GM12878 (cell line): ENCODE measurements at regions not wholly inside any gene's neighbourhood (a gene's known extent, or its start where the extent isn't known, plus 50 kb on each side); places are given as distances from the start of the nearest gene placed in this dataset.

ENCODE experiments used
- ATAC-seq: fragments of 200-7000 bp; cut with Tn5 transposase; 3 replicates; pipeline ENCODE4 v1.9.1; 2020; ENCODE audit warnings: mild to moderate bottlenecking, moderate library complexity
- BruUV-seq: library from RNA; stranded (reverse); fragments of 400-500 nt; replicated peaks from 2 replicates; lab custom pipeline; 2021; lab: Mats Ljungman, UMichigan
- CTCF ChIA-PET: fragments of 300-600 bp; sonication (Branson Sonifier 250); formaldehyde crosslinking; extraction: SDS; loops from one replicate; lab custom pipeline; 2021; ENCODE audit warnings: inconsistent platforms; lab: Yijun Ruan, JAX
- POLR2A ChIA-PET: fragments of 350-600 bp; formaldehyde crosslinking; extraction: SDS; loops from one replicate; lab custom pipeline; 2021; ENCODE audit warnings: inconsistent platforms; lab: Charles Lee
- RAD21 ChIA-PET: fragments of 300-600 bp; sonication (Branson Sonifier 250); formaldehyde crosslinking; loops from one replicate; lab custom pipeline; 2023; ENCODE audit warnings: antibody characterized with exemption; ENCODE audit not compliant: unreplicated experiment; lab: Charles Lee
- SMC1A ChIA-PET: fragments of 300-600 bp; sonication (Branson Sonifier 250); formaldehyde crosslinking; loops from one replicate; lab custom pipeline; 2023; ENCODE audit not compliant: unreplicated experiment, uncharacterized antibody; lab: Charles Lee
- DNase-seq: peaks from one replicate; pipeline ENCODE4 v3.0.0-alpha.2; 2011; ENCODE audit warnings: low read depth, low spot score
- FAIRE-seq: peaks from 3 replicates; lab custom pipeline; 2011; peaks lifted over from hg19 to GRCh38; lab: Jason Lieb, UNC
- H2AFZ ChIP-seq: 2 replicates; pipeline ENCODE4 v1.6.0; 2011; ENCODE audit warnings: low read depth, low read length, control low read depth; ENCODE audit not compliant: control insufficient read depth
- H3K27ac ChIP-seq: 2 replicates; pipeline ENCODE4 v1.5.1; 2011; ENCODE audit warnings: control low read depth; ENCODE audit not compliant: control insufficient read depth, insufficient read depth
- H3K27me3 ChIP-seq, 2 experiments: replicated peaks in 1 of 2; 2 replicates each; pipeline versions ENCODE4 v1.6.0 to v1.6.1; 2011; ENCODE audit warnings: low read length in 1 of 2; ENCODE audit not compliant: control insufficient read depth in 2 of 2, insufficient read depth in 2 of 2
- H3K36me3 ChIP-seq, 2 experiments: 2 replicates each; pipeline ENCODE4 v1.5.1; 2011; ENCODE audit warnings: low read length in 1 of 2; ENCODE audit not compliant: control insufficient read depth in 2 of 2, insufficient read depth in 2 of 2
- H3K4me1 ChIP-seq: 2 replicates; pipeline ENCODE4 v1.6.1; 2011; ENCODE audit warnings: mild to moderate bottlenecking, low read length, moderate library complexity, mixed read lengths; ENCODE audit not compliant: control insufficient read depth, insufficient read depth
- H3K4me2 ChIP-seq: 2 replicates; pipeline ENCODE4 v1.6.0; 2011; ENCODE audit warnings: control low read depth; ENCODE audit not compliant: control insufficient read depth, insufficient read depth
- H3K4me3 ChIP-seq: fragments of 200-600 bp; sonication (generic); 2 replicates; pipeline ENCODE4 v1.5.1; 2016
- H3K79me2 ChIP-seq: 2 replicates; pipeline ENCODE4 v1.6.0; 2011; ENCODE audit warnings: low read length; ENCODE audit not compliant: control insufficient read depth, insufficient read depth
- H3K9ac ChIP-seq: 2 replicates; pipeline ENCODE4 v1.8.0; 2011; ENCODE audit warnings: low read length, control low read depth, mixed read lengths; ENCODE audit not compliant: control insufficient read depth, insufficient read depth
- H3K9me3 ChIP-seq: replicated peaks from 3 replicates; pipeline ENCODE4 v1.5.1; 2011; ENCODE audit warnings: mild to moderate bottlenecking, low read length; ENCODE audit not compliant: control insufficient read depth, insufficient read depth
- H4K20me1 ChIP-seq: 2 replicates; pipeline ENCODE4 v1.6.0; 2011; ENCODE audit not compliant: control insufficient read depth, insufficient read depth
- ATF7 ChIP-seq: fragments of 450-650 bp; IDR thresholded peaks from 2 replicates; pipeline ENCODE4 v1.6.1; 2016; ENCODE audit warnings: low read depth, mild to moderate bottlenecking
- CEBPB ChIP-seq, 2 experiments: fragments of 150-350 bp in 1 of 2; IDR thresholded peaks; 2 replicates each; pipeline ENCODE4 v1.6.1; 2012 to 2014; ENCODE audit warnings: low read depth in 2 of 2, low read length in 2 of 2, borderline replicate concordance in 1 of 2, inconsistent platforms in 1 of 2
- E2F4 ChIP-seq: IDR thresholded peaks from 2 replicates; pipeline ENCODE4 v1.6.1; 2012; ENCODE audit warnings: low read depth, low read length, improper control_type of control experiment
- FOXK2 ChIP-seq: fragments of 450-650 bp; IDR thresholded peaks from 2 replicates; pipeline ENCODE4 v1.6.1; 2017; ENCODE audit warnings: mild to moderate bottlenecking, moderate library complexity
- KAT2A ChIP-seq: conservative IDR thresholded peaks from 2 replicates; pipeline ENCODE4 v1.6.1; 2011; ENCODE audit warnings: low read depth, low read length; ENCODE audit not compliant: control insufficient read depth
- MTA3 ChIP-seq: IDR thresholded peaks from 2 replicates; pipeline ENCODE4 v1.6.1; 2012; ENCODE audit warnings: low read length, inconsistent platforms, borderline replicate concordance
- MXI1 ChIP-seq: fragments of 150-350 bp; IDR thresholded peaks from 2 replicates; pipeline ENCODE4 v1.6.1; 2011; ENCODE audit warnings: low read depth, mild to moderate bottlenecking, inconsistent platforms, low read length, improper control_type of control experiment
- NFYA ChIP-seq: IDR thresholded peaks from 2 replicates; pipeline ENCODE4 v1.6.1; 2011; ENCODE audit warnings: low read depth, mild to moderate bottlenecking, low read length, improper control_type of control experiment, borderline replicate concordance
- SP1 ChIP-seq: IDR thresholded peaks from one replicate; pipeline ENCODE4 v1.6.1; 2011; ENCODE audit warnings: low read depth, low read length
- TBL1XR1 ChIP-seq: IDR thresholded peaks from 2 replicates; pipeline ENCODE4 v1.6.1; 2012; ENCODE audit warnings: low read depth, low read length, improper control_type of control experiment
- TCF3 ChIP-seq: IDR thresholded peaks from 2 replicates; pipeline ENCODE4 v1.6.1; 2012; ENCODE audit warnings: low read depth, mild to moderate bottlenecking, low read length, borderline replicate concordance; ENCODE audit not compliant: insufficient read depth
- WGBS: methylation state at CpG from one replicate; pipeline ENCODE4 v1.1.6; 2016; ENCODE audit warnings: low lambda C conversion rate; ENCODE audit not compliant: insufficient replicate concordance, insufficient coverage; ENCODE audit errors: missing lambda C conversion rate; 5-methylcytosine and 5-hydroxymethylcytosine counted together
- in situ Hi-C: fragments of 300-500 bp; cut with MboI; formaldehyde crosslinking; loops from 9 replicates; pipeline ENCODE4 v1.14.3; 2018; ENCODE audit warnings: mixed read lengths
- intact Hi-C: fragments of 100-400 bp; cut with micrococcal nuclease; formaldehyde crosslinking; loops from one replicate; pipeline ENCODE4 v1.14.2; 2022; ENCODE audit not compliant: unreplicated experiment

GRCh38 chr6:139776041-139776440 lies 401.6 kb upstream of the CITED2 start:
- POLR2A ChIA-PET: no interaction called here
- ATAC-seq (no peak), FAIRE-seq (no peak), DNase-seq (no peak)
- H4K20me1 ChIP-seq: no peaks in the 10 kb centered on the region
- no peaks in the 10 kb centered on the region for H3K27me3 ChIP-seq
- H3K79me2 ChIP-seq: no peaks in the 10 kb centered on the region
- no peaks in the 10 kb centered on the region for H3K36me3 ChIP-seq
- CTCF ChIA-PET: no interaction called here
- WGBS: 35% methylated on average over 6 of the region's 6 CpGs
- in situ Hi-C loops (no loop called here), intact Hi-C loops (no loop called here)
- no peaks in the 10 kb centered on the region for H3K4me1 ChIP-seq
- no peak overlapping the region for H3K9ac ChIP-seq
- no peak overlapping the region for H3K4me2 ChIP-seq
- SMC1A ChIA-PET: no interaction called here
- TF ChIP-seq ATF7 (no peak), CEBPB (IDR thresholded peaks at IDR 0.05; ENCODE audit: borderline replicate concordance in 1 of 2, low read depth in 2 of 2, low read length in 2 of 2) (no peak), MXI1 (no peak), E2F4 (no peak), TCF3 (no peak), SP1 (no peak), KAT2A (no peak), FOXK2 (no peak), MTA3 (no peak), NFYA (no peak), TBL1XR1 (no peak)
- H3K27ac ChIP-seq: no peak overlapping the region
- H3K9me3 ChIP-seq: no peaks in the 10 kb centered on the region
- RAD21 ChIA-PET: no interaction called here
- H3K4me3 ChIP-seq: no peak overlapping the region
- BruUV-seq: no TSS peak
- H2AFZ ChIP-seq: no peak overlapping the region
